ENCODE measurements at regions not wholly inside any gene's neighbourhood (a gene's known extent, or its start where the extent isn't known, plus 50 kb on each side); places are given as distances from the start of the nearest gene placed in this dataset.

GRCh38 chr16:65769055-65769465 is 597.4 kb upstream of the CDH5 start:
- Histone ChIP-seq H3K4me1 (ENCODE audit: control insufficient read depth, insufficient read depth, low read length) (peaks cover 2% of the 10 kb centered on the region; the same call in 1 of the 2 replicates), H3K4me3 (ENCODE audit: insufficient read depth, low read depth, low read length) (no peak overlapping the region), H4K8ac (ENCODE audit: low read depth in 2 of 2, low read length in 2 of 2) (peak overlapping the region; percentile 66 to 78; a peak in 3 of 4 replicates), H3K9me1 (ENCODE audit: insufficient read depth, low read length) (no peaks in the 10 kb centered on the region), H3K36me3 (ENCODE audit: control insufficient read depth, insufficient read depth, low read length) (no peaks in the 10 kb centered on the region), H3K9me3 (ENCODE audit: control insufficient read depth, insufficient read depth, low read length) (peaks cover 11% of the 10 kb centered on the region), H2AK5ac (ENCODE audit: low read depth, low read length) (no peak overlapping the region), H4K20me1 (ENCODE audit: insufficient read depth, low read length) (no peaks in the 10 kb centered on the region), H2BK5ac (ENCODE audit: low read depth, low read length, poor library complexity, severe bottlenecking) (no peak overlapping the region), H3K27ac (ENCODE audit: insufficient read depth, low read length) (peak overlapping the region; percentile 53; the same call in 1 of the 2 replicates), H3K18ac (ENCODE audit: low read depth, low read length) (peak overlapping the region; percentile 84), H3K23ac (ENCODE audit: low read depth, low read length) (no peak overlapping the region; the same call in 1 of the 2 replicates), H3K9ac (ENCODE audit: low read depth, low read length) (no peak overlapping the region), H3K4ac (ENCODE audit: low read depth, low read length) (peak overlapping the region; percentile 70), H2BK120ac (ENCODE audit: low read depth, low read length) (peak overlapping the region; percentile 76), H2AFZ (replicated peaks; ENCODE audit: low read length, poor library complexity) (no peak overlapping the region), H3K27me3 (ENCODE audit: control insufficient read depth, insufficient read depth, low read length) (no peaks in the 10 kb centered on the region), H3K4me2 (ENCODE audit: low read depth, low read length) (no peak overlapping the region), H3K14ac (replicated peaks; ENCODE audit: low read depth, low read length) (no peak overlapping the region; the same call in 1 of the 2 replicates), H2BK15ac (ENCODE audit: low read depth, low read length) (no peak overlapping the region), H3K56ac (ENCODE audit: extremely low read depth, insufficient read depth, low read length) (no peak overlapping the region), H4K91ac (ENCODE audit: insufficient read depth, low read depth, low read length) (peak overlapping the region; percentile 76), H4K5ac (ENCODE audit: low read depth, low read length) (peak overlapping the region; percentile 87), H2BK20ac (ENCODE audit: low read depth, low read length) (peak overlapping the region; percentile 66; the same call in 1 of the 2 replicates), H2AK9ac (replicated peaks; ENCODE audit: low read depth, low read length, poor library complexity) (no peak overlapping the region), H3K79me1 (ENCODE audit: low read depth in 1 of 2, low read length in 2 of 2) (no peaks in the 10 kb centered on the region)
- intact Hi-C loops (cut with micrococcal nuclease), result no loop called here
- POLR2A ChIA-PET (ENCODE audit: unreplicated experiment), result no interaction called here
- in situ Hi-C loops (cut with MboI; ENCODE audit: low sequenced_read_pairs), result no loop called here
- TF ChIP-seq CEBPB (IDR thresholded peaks at IDR 0.05; ENCODE audit: low read depth, low read length) (0 out of 2 replicates have a peak, but pooled peaks have one; percentile 2), BHLHE40 (IDR thresholded peaks at IDR 0.05; ENCODE audit: low read depth, low read length) (no peak)
- peak; percentile 59 for DNase-seq
- dilution Hi-C loops (cut with HindIII; ENCODE audit: low sequenced_read_pairs, unreplicated experiment), result no loop called here
- no TSS peak for BruUV-seq (replicated peaks)
- no CpG with 5 or more reads among the region's 1 CpG for WGBS, 2 experiments (ENCODE audit: extremely low coverage in 2 of 2, insufficient read length in 1 of 2)
- ATAC-seq (ENCODE audit: low read depth), result peak; percentile 65
- CTCF ChIA-PET, result no interaction called here
